WI38 (cell line): ENCODE measurements at regions not wholly inside any gene's neighbourhood (a gene's known extent, or its start where the extent isn't known, plus 50 kb on each side); places are given as distances from the start of the nearest gene placed in this dataset.

Experiments
- H3K4me3 ChIP-seq: 2 replicates; pipeline ENCODE4 v1.5.1; 2011; ENCODE audit warnings: low read depth, mild to moderate bottlenecking, control low read depth, low read length
- TF ChIP-seq, protein P1 (sequence below): IDR thresholded peaks from 2 replicates; pipeline ENCODE4 v1.5.1; 2012; ENCODE audit warnings: low read depth, mild to moderate bottlenecking, control low read depth, low read length

DNA sequence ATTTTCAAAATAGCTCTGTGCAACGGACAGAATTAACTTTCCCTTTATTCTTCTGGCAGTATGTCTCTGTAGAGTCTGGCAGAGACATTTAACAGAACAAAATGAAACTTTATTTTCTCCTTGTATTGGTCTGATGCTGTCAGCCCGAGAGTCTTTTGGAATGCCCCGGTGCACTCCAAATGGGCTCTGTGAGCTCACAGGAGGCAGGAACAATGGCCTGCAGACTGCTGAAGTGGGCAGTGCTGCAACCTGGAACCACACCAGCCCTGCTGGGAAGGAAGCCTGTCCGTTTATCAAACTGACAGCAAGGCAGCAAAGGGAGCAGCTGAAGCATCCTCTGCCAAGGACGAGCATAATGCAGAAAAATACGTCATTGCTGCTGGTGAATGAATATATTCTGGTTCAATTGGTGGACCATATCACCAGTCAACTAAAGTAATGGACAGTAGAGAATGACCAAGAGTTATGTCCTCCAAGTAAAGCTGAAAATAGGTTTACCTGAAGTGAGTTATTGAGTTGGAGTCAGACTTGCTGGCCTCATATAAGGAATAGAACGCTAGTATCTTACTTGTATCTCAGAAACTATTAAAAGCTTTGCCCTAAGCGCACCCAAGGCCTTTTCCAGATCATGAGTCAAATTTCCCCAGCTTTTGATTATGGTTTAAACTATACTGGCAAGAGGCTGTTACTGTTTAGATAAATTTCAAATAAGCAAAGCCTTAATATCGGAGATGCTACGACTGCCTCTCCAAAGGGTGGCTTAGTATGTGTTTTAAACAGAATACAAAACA is 207.6 kb upstream of the TANK start:
- TF ChIP-seq, protein P1, sequence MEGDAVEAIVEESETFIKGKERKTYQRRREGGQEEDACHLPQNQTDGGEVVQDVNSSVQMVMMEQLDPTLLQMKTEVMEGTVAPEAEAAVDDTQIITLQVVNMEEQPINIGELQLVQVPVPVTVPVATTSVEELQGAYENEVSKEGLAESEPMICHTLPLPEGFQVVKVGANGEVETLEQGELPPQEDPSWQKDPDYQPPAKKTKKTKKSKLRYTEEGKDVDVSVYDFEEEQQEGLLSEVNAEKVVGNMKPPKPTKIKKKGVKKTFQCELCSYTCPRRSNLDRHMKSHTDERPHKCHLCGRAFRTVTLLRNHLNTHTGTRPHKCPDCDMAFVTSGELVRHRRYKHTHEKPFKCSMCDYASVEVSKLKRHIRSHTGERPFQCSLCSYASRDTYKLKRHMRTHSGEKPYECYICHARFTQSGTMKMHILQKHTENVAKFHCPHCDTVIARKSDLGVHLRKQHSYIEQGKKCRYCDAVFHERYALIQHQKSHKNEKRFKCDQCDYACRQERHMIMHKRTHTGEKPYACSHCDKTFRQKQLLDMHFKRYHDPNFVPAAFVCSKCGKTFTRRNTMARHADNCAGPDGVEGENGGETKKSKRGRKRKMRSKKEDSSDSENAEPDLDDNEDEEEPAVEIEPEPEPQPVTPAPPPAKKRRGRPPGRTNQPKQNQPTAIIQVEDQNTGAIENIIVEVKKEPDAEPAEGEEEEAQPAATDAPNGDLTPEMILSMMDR, result no peak
- H3K4me3 ChIP-seq, result peak overlapping the region; percentile 39

DNA sequence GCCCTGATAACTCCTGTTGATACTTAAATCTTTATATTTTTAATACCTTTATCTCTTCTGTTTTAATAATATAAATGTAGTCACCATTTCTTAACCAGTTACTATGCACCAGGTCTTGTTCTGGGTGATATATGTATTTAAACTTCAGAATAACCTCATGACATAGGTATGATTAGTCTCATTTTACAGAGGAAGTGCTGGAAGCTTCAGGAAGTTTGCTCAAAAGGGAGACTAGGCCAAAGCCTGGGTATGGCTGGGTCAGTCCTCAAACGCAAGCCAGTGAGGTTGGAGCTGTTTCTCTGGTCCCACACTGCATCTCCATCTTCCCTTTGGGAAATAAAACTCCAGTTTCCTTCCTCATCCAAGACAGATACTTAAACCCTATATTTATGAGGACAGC is 204.7 kb upstream of the TANK start:
- TF ChIP-seq, protein P1, result no peak
- no peak overlapping the region for H3K4me3 ChIP-seq

DNA sequence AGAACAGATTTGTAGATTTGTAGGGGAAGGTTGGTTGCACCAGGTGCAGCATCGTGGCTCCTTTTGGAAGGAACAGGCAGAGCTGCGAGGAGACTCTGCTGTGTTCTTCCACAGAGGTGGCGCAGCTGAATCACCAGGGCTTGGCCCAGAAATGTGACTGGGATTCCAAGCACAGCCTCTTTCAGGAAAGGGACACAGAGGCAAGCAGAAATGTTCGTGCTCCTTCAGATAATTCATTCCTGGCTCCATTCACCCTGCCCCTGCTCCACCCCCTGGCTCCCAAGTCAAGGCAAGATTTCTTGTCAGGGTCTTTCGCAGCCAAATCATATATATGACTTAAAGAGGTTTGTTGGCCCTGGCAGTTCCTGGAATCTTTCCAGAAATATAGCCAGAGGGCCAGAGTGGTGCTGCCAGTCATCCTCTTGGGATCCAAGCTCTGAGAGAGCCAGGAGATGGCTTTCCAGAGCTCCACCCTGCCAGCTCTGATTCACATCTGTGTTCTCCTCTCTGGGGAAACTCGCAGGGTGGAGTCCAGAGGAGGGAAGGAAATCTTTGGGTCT is 203.9 kb upstream of the TANK start:
- TF ChIP-seq, protein P1, result no peak
- H3K4me3 ChIP-seq, result no peak overlapping the region

DNA sequence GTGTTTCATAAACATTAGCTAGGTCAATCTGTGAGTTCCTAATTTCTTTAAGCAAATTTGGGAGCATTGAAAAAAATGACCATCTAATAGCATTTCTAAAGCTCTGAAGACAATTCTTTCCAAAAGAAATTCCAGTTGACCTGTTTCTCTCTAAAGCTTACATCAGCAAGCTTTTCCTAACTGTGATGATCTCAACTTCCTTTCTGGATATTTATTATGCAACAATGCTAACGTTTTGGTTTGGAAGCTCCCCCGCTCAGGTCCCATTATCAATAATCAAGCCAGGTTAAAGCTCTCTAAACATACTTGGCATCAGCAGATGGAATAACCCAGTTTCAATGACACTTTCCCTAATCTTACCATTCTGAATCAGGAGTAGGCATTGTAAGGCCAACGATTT is 196.3 kb upstream of the TANK start:
- TF ChIP-seq, protein P1, result no peak

DNA sequence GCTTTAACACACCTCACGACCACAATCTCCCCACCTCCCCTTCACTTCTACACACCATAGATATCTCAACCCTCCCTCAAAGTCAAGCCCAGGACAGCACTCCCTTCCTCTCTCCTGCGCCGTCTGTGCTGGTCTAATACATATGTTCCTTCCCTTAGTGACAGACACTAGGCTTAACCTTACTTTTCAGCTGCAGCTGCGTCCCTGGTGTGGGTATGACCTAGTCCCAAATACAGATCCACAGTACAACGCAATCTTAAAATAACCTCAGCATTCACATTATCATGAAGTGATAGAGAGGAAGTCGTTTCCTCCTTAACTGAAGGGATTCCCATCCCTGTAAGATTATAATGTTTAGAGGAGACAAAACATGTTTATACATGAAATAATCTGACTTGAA is 192.7 kb upstream of the TANK start:
- no peak overlapping the region for H3K4me3 ChIP-seq
- TF ChIP-seq, protein P1, result no peak

More for the DNA sequence above, 196.3 kb upstream of the TANK start:
- no peak overlapping the region for H3K4me3 ChIP-seq

DNA sequence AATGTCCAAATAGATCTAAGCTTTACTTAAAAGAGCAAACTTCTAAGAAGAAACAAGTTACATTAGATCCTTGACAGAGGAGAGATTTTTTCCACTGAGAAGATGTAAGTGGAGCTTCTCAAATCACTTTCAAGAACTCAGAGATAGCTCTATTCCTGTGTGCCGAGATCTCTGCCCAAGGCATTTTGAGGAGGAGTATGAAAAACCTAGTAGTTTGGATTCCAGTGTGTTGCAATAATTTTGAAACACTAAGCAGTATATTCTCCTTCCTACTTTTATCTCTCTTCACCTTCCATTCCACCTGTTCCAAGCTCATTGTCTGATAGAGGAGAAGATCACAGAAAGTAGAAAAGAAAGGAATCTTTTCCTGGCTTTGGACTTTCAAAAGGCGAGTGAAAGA is 192.0 kb upstream of the TANK start:
- TF ChIP-seq, protein P1, result no peak

More for the DNA sequence above, 192.0 kb upstream of the TANK start:
- H3K4me3 ChIP-seq, result no peak overlapping the region
